ENCODE measurements at regions not wholly inside any gene's neighbourhood (a gene's known extent, or its start where the extent isn't known, plus 50 kb on each side); places are given as distances from the start of the nearest gene placed in this dataset.

DNA sequence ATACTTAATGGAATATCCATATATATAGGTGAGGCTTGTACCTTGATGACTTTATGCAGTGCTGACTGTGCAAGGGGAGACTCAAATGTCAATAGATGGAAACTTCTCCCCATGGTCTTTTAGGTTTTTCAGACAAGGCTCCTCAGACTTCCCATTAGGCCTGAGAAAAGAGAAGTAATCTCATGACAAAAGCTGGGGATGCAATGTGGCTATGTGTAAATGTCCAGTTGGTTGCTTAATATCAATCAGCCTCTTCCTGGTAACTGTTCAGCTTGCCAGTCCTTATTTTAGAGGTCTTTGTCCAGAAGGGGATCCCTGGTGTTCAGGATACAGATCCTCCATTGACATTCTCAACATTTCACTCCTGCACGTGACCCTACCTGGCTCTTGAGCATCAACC is 621.1 kb upstream of the CDH18 start:
- DNase-seq (no peak), ATAC-seq (ENCODE audit: insufficient read depth, low read depth) (no peak)
- no peak overlapping the region for H2AFZ ChIP-seq (ENCODE audit: low read depth, low read length)
- no peaks in the 10 kb centered on the region for H3K36me3 ChIP-seq (ENCODE audit: insufficient read depth, low read length)
- no peaks in the 10 kb centered on the region for H3K27me3 ChIP-seq (ENCODE audit: insufficient read depth, low read length, poor library complexity)
- H3K9me3 ChIP-seq (ENCODE audit: insufficient read depth, low read length, severe bottlenecking) = peaks cover 3% of the 10 kb centered on the region
- H3K79me2 ChIP-seq (ENCODE audit: insufficient read depth, low read length) = no peaks in the 10 kb centered on the region
- H3K9ac ChIP-seq (ENCODE audit: low read depth, low read length) = no peak overlapping the region
- TF ChIP-seq, protein P1, sequence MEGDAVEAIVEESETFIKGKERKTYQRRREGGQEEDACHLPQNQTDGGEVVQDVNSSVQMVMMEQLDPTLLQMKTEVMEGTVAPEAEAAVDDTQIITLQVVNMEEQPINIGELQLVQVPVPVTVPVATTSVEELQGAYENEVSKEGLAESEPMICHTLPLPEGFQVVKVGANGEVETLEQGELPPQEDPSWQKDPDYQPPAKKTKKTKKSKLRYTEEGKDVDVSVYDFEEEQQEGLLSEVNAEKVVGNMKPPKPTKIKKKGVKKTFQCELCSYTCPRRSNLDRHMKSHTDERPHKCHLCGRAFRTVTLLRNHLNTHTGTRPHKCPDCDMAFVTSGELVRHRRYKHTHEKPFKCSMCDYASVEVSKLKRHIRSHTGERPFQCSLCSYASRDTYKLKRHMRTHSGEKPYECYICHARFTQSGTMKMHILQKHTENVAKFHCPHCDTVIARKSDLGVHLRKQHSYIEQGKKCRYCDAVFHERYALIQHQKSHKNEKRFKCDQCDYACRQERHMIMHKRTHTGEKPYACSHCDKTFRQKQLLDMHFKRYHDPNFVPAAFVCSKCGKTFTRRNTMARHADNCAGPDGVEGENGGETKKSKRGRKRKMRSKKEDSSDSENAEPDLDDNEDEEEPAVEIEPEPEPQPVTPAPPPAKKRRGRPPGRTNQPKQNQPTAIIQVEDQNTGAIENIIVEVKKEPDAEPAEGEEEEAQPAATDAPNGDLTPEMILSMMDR (IDR thresholded peaks at IDR 0.05; ENCODE audit: borderline replicate concordance, extremely low read depth, low read length, poor library complexity, severe bottlenecking) = no peak
- TF ChIP-seq EZH2 (IDR thresholded peaks at IDR 0.05; ENCODE audit: borderline replicate concordance, low read depth, low read length, severe bottlenecking) = no peak
- no peaks in the 10 kb centered on the region for H4K20me1 ChIP-seq (ENCODE audit: insufficient read depth, low read length)
- no peaks in the 10 kb centered on the region for H3K4me1 ChIP-seq (ENCODE audit: insufficient read depth, low read length)
- no peak overlapping the region for H3K4me2 ChIP-seq (ENCODE audit: insufficient read depth, low read length)
- H3K4me3 ChIP-seq (ENCODE audit: low read depth in 1 of 2, low read length in 2 of 2) = no peak overlapping the region
- no peak overlapping the region for H3K27ac ChIP-seq (ENCODE audit: low read length)

DNA sequence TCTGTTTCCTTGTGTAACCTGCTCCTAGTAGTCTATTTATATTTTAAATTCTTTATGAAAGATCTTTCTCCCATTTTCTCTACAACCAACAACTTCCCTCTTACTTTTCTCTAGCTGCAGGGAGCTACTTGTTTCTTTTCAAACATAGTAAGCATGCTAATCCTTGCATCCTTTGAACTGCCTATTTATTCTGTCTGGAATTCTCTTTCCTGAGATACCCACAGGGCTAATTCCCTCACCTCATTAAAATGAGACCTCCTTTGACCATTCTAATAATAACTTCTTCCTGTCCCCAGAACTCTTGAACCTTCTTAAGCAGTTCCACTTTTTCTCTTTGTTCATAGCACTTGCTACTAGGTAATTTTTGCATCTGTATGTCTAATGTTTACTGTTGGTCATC is 620.6 kb upstream of the CDH18 start:
- H3K9me3 ChIP-seq (ENCODE audit: insufficient read depth, low read length, severe bottlenecking) = peaks cover 3% of the 10 kb centered on the region
- TF ChIP-seq, protein P1 (IDR thresholded peaks at IDR 0.05; ENCODE audit: borderline replicate concordance, extremely low read depth, low read length, poor library complexity, severe bottlenecking) = no peak
- no peak for TF ChIP-seq EZH2 (IDR thresholded peaks at IDR 0.05; ENCODE audit: borderline replicate concordance, low read depth, low read length, severe bottlenecking)
- ATAC-seq (ENCODE audit: insufficient read depth, low read depth) (no peak), DNase-seq (no peak)
- H3K79me2 ChIP-seq (ENCODE audit: insufficient read depth, low read length) = no peaks in the 10 kb centered on the region
- no peaks in the 10 kb centered on the region for H3K4me1 ChIP-seq (ENCODE audit: insufficient read depth, low read length)
- no peaks in the 10 kb centered on the region for H3K36me3 ChIP-seq (ENCODE audit: insufficient read depth, low read length)
- H2AFZ ChIP-seq (ENCODE audit: low read depth, low read length) = no peak overlapping the region
- H3K4me3 ChIP-seq (ENCODE audit: low read depth in 1 of 2, low read length in 2 of 2) = no peak overlapping the region
- no peak overlapping the region for H3K4me2 ChIP-seq (ENCODE audit: insufficient read depth, low read length)
- H3K27ac ChIP-seq (ENCODE audit: low read length) = no peak overlapping the region
- H3K27me3 ChIP-seq (ENCODE audit: insufficient read depth, low read length, poor library complexity) = no peaks in the 10 kb centered on the region
- no peaks in the 10 kb centered on the region for H4K20me1 ChIP-seq (ENCODE audit: insufficient read depth, low read length)
- no peak overlapping the region for H3K9ac ChIP-seq (ENCODE audit: low read depth, low read length)

DNA sequence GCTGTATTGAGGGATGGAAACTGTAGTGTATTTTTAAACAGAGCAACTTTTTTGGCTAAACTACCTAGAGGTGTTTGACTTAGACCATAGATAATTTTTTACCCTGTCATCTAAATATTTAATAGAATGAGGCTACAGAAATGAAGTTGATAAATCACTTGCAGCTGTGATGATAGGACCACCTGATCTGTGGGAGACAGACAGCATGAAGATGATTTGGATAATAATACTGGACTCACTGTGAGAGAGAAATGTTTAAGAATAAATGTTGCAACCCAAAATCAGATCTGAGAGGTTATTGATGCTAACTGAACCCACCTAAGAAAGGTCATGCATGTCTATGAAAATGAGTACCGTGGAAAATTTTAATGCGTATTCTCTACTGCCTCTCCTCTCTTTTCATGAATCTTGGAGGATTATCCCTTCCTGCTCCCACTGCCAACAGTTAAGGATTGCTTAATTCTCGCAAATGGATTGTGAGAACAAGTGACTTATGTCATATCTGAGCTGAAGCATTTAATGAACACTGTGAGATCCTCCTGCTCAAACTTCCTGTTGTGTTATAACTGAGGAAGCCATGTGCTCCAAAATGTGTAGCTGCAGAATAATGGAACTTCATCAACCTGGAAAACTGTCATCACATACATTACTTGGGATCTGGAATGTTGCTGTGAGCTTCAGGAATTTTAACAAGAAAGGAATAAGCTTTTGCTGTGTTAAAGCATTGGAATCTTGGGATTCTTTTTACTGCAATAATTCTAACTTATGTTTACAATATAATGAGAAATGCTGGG is 617.9 kb upstream of the CDH18 start:
- Histone ChIP-seq H3K79me2 (ENCODE audit: insufficient read depth, low read length) (no peaks in the 10 kb centered on the region), H3K4me3 (ENCODE audit: low read depth in 1 of 2, low read length in 2 of 2) (no peak overlapping the region), H2AFZ (ENCODE audit: low read depth, low read length) (no peak overlapping the region), H3K4me2 (ENCODE audit: insufficient read depth, low read length) (no peak overlapping the region), H3K4me1 (ENCODE audit: insufficient read depth, low read length) (no peaks in the 10 kb centered on the region), H4K20me1 (ENCODE audit: insufficient read depth, low read length) (no peaks in the 10 kb centered on the region), H3K27ac (ENCODE audit: low read length) (no peak overlapping the region), H3K9me3 (ENCODE audit: insufficient read depth, low read length, severe bottlenecking) (peaks cover 3% of the 10 kb centered on the region), H3K27me3 (ENCODE audit: insufficient read depth, low read length, poor library complexity) (no peaks in the 10 kb centered on the region), H3K36me3 (ENCODE audit: insufficient read depth, low read length) (no peaks in the 10 kb centered on the region), H3K9ac (ENCODE audit: low read depth, low read length) (no peak overlapping the region)
- no peak for TF ChIP-seq EZH2 (IDR thresholded peaks at IDR 0.05; ENCODE audit: borderline replicate concordance, low read depth, low read length, severe bottlenecking)
- TF ChIP-seq, protein P1 (IDR thresholded peaks at IDR 0.05; ENCODE audit: borderline replicate concordance, extremely low read depth, low read length, poor library complexity, severe bottlenecking) = no peak
- DNase-seq (no peak), ATAC-seq (ENCODE audit: insufficient read depth, low read depth) (no peak)

Data from DND-41 (cell line).